NB4 (cell line): ENCODE measurements at regions not wholly inside any gene's neighbourhood (a gene's known extent, or its start where the extent isn't known, plus 50 kb on each side); places are given as distances from the start of the nearest gene placed in this dataset.

Experiments
- CTCF ChIP-seq: IDR thresholded peaks from one replicate; pipeline ENCODE4 v1.5.1; 2012; ENCODE audit warnings: low read depth, low read length
- MAX ChIP-seq: IDR thresholded peaks from 2 replicates; pipeline ENCODE4 v1.6.1; 2011; ENCODE audit warnings: low read depth, low read length
- MYC ChIP-seq: IDR thresholded peaks from 2 replicates; pipeline ENCODE4 v1.6.1; 2011; ENCODE audit warnings: low read depth, low read length
- POLR2A ChIP-seq: IDR thresholded peaks from 2 replicates; pipeline ENCODE4 v1.6.1; 2011; ENCODE audit warnings: mild to moderate bottlenecking; ENCODE audit not compliant: insufficient read length; ENCODE audit errors: extremely low read depth

- no peak for TF ChIP-seq POLR2A
- TF ChIP-seq CTCF: no peak
- no peak for TF ChIP-seq MAX
- TF ChIP-seq MYC: no peak
Measured at GRCh38 chr14:104359301-104359968, 220.1 kb upstream of the C14orf180 start.
